Posterior vena cava (tissue), 2 donors: ENCODE measurements at regions not wholly inside any gene's neighbourhood (a gene's known extent, or its start where the extent isn't known, plus 50 kb on each side); places are given as distances from the start of the nearest gene placed in this dataset.
"Not testable (repeated sequence)": the region's sequence is repeated elsewhere in the genome, so short reads cannot be mapped to it uniquely, and the experiment has no call there.

ENCODE experiments used
- DNase-seq: peaks from one replicate; pipeline ENCODE4 v3.0.0-alpha.2; 2020; ENCODE audit warnings: low spot score
- intact Hi-C, 2 donors: fragments of 100-400 bp; cut with DNase I; formaldehyde crosslinking; loops; one replicate each; pipeline versions ENCODE4 v1.14.1 to v1.14.2; 2022 to 2023
- donor health status: DM: yes; HTN: yes; CAD: no.
- donor health status: DM: yes; HTN: yes; CAD: no.

- DNase-seq, intact Hi-C loops: not testable (repeated sequence)
These were observed 58.7 kb downstream of the POU5F2 start for GRCh38 chr5:93682471-93683404.

- intact Hi-C loops = no loop called here
- no peak for DNase-seq
These were observed 60.0 kb downstream of the POU5F2 start for GRCh38 chr5:93681432-93681831.

GRCh38 chr5:93677359-93677891, 64.0 kb downstream of the POU5F2 start:
- peak; percentile 79 for DNase-seq
- intact Hi-C loops = no loop called here

- DNase-seq = no peak
- intact Hi-C loops = no loop called here
These were observed 64.7 kb downstream of the POU5F2 start for GRCh38 chr5:93676704-93677103.

- intact Hi-C loops = no loop called here
- DNase-seq = no peak
These were observed 65.6 kb downstream of the POU5F2 start for GRCh38 chr5:93675460-93676450.

DNA sequence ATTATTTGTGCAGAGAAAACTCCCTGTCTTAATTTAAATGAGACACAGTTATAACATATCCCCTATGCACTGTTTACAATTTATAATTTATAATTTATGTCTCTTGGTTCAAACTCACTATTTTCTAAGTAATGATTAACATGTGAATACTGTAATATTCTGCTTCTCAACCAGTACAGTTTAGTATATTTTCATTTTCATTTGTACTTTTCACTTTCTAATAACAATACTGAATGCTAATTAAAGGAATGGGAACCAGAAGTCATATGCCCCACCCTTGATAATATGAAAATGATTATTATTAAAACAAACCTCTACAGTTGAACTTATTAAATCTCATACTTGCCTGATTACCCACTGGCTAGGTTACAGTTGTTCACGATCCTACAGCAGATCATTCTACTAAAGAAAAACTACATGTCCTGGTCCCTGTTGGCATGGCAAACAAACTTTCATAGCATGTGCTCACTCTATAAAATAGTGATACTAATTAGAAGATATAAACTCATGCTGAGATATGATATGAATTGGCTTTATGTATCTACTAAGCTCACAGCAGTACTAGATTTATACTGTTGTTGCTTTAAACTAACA, 66.4 kb downstream of the POU5F2 start:
- intact Hi-C loops = no loop called here
- DNase-seq = no peak

DNA sequence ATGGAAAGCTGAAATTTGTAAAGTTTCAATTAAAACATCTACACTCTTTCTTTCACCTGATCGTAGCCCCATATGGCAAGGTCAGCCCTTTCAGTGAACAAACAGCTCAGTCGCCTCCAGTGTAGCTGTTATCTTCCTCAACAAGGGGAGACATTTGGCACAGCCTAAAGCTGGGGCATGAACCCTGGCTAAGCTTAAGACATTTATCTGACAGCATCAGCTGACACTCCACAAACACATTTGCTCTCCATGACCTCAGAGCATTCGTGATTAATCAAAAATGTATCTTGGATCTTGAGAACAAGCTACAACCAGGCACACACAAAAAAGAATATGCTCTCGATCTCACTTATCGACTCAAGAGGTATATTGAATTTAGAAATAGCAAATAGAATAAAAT, 67.3 kb downstream of the POU5F2 start:
- no peak for DNase-seq
- intact Hi-C loops = no loop called here

DNA sequence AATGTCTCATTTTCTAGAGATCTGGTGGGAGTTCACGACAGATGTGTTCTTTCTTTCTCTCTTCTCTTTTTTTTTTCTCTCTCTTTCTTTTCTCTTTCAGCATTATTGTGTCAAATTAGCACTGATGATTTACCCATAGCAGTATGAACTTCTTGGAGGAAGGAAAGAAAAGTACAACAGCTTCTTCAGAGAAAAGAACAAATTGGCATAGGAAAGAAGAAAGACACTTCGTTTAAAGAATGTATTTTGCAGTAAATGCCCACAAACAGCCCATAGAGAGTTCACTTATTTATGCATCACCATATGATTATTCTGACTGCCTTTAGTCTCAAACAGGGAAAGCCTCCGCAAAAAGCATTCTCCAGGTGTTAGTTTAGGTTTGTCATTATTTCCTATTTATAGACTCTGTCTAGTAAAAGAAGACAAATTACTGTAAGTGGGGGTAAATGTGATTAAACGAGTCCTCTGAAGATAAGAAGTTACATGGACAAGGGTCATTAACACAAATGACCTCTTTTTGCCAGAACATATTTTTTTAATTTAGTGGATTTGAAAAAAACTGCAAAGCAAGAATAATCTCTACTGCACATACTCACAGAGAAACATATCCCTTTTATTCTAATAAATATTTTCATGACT, 68.0 kb downstream of the POU5F2 start:
- no peak for DNase-seq
- intact Hi-C loops = no loop called here

DNA sequence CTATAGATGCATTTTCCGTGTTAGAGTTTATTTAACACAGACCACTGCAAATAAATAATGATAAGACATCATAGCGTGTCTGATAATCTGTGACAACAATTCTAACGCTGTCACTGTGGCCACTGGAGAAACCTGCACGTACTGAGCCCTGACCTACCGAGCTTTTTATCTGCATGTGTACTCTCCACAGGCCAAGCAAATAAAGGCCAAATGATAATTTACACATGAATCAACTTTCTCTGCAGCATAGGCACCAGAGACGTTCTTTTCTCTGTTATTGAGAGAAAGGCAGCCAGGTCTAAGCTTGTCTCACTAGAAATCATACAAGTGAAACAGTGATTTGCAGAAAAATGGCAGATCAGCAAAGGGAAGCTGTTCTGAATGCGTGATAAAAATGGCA, 75.8 kb downstream of the POU5F2 start:
- intact Hi-C loops = no loop called here

DNA sequence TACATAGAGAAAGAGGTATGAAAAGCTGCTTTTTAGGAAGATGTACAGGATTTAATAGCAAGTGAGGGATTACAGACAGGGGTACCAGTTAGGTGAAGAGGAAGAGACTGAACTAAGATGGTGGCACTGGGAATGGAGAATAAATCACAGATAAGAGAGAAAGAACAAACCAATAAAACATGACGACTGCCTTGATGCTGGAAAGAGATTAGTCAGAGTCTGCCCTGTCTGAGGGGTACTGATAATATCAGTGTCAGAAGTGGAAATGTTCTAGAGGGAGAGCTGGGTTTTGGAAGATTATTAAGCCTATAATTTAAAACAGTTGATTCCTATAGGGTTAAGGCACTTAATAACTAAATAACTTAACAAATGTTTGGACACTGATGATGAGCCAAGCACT, 77.7 kb downstream of the NR2F1 start:
- no peak for DNase-seq
- intact Hi-C loops = no loop called here

More for the DNA sequence above, 75.8 kb downstream of the POU5F2 start:
- no peak for DNase-seq

DNA sequence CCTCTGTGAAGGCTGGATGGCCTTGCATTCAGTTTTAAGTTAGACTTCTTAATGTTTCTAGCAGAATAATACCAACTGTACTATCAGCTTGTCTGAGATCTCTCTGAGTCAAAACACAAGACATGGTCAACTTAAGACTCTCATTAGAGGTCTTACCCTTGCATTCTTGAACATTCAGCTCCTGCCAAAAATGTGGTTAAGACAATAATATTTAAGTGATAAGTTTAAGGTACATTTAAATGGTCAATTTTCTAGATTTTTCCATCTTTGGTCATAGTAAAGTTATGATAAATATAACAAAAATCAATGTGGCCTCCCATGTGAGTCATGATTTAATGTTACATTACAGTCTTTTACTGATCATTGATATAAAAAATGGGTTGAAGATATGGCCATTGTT, 75.0 kb downstream of the NR2F1 start:
- no peak for DNase-seq
- intact Hi-C loops = no loop called here

DNA sequence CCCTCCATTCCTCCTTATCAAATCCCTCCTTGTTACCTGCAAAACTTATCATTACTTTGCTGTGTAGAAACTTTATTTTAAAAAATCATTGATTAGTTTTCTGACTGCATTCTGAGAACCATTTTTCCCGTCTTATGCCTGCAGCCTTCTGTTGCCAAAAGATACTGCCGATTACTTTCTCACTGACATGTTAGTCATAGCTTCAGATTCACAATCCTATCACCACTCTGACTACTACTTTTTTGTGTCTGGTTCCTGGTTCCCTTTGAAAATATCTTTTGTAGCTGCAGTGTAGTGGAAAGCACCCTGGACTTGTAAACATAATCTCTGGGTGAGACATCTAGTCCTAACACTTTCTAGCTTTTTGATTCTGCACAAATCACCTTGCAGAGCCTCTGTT, 71.7 kb downstream of the NR2F1 start:
- DNase-seq = no peak
- intact Hi-C loops = no loop called here

- DNase-seq = no peak
- intact Hi-C loops = no loop called here
These were observed 70.7 kb downstream of the NR2F1 start for GRCh38 chr5:93653716-93654115.

DNA sequence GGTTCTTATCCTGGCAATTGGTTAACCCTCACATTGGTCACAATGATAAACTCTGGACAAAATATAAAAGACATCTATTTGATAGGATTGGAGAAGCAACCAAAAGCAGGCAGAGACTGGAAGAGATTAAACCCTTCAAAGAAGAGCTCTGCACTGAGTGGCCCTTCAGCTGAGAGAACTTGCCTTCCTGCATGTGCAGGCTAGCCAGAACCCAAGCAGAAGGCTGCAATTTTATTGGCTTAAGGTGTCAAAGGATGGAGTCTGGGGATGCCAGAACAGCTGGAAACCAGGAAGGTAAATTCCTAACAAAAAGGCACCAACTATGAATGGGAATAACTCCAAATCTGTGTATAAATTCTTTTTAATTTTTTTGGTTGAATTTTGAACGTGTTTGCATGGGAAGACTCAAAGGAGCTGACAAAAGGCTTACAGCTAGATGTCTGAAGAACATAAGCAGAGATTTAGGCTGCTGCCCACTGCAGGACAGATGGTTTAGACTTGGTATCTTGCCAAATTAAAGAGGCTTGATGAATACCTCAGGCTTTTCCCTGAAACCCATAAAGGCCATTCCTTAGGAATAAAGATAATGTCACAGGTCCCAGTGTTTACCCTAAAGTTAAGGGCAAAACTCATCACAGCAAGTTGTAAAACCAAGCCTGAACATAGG, 66.3 kb downstream of the NR2F1 start:
- intact Hi-C loops = no loop called here
- DNase-seq = no peak

GRCh38 chr5:93644760-93645159, 61.7 kb downstream of the NR2F1 start:
- intact Hi-C loops = loop anchor here in 1 of 2 donors (5.0 kb wide), 1 partner anchor 898 kb away; no protein-coding TSS in a partner anchor
- no peak for DNase-seq
